H9 (cell line): ENCODE measurements at regions not wholly inside any gene's neighbourhood (a gene's known extent, or its start where the extent isn't known, plus 50 kb on each side); places are given as distances from the start of the nearest gene placed in this dataset.
A peak's percentile ranks its signal among the peaks of the same experiment; 100 is the strongest.

Source experiments
- DNase-seq: peaks from one replicate; pipeline ENCODE4 v3.0.0-alpha.2; 2017
- H2AFZ ChIP-seq: one replicate; pipeline ENCODE4 v1.6.1; 2013; ENCODE audit warnings: mild to moderate bottlenecking, low read length, control low read depth, moderate library complexity
- H2AK5ac ChIP-seq: 2 replicates; pipeline ENCODE4 v1.6.1; 2013; ENCODE audit warnings: low read length, control low read depth, mixed read lengths; ENCODE audit not compliant: insufficient read length
- H2BK120ac ChIP-seq: one replicate; pipeline ENCODE4 v1.6.1; 2013; ENCODE audit warnings: low read depth, mild to moderate bottlenecking, low read length, control low read depth, inconsistent platforms; ENCODE audit not compliant: poor library complexity, severe bottlenecking
- H2BK12ac ChIP-seq: 2 replicates; pipeline ENCODE4 v1.6.1; 2013; ENCODE audit warnings: low read length, control low read depth, mixed read lengths, low read depth; ENCODE audit not compliant: insufficient read length
- H2BK15ac ChIP-seq: 2 replicates; pipeline ENCODE4 v1.6.1; 2013; ENCODE audit warnings: low read depth, low read length, control low read depth
- H2BK20ac ChIP-seq: one replicate; pipeline ENCODE4 v1.6.1; 2013; ENCODE audit warnings: low read depth, mild to moderate bottlenecking, low read length, control low read depth, inconsistent platforms; ENCODE audit not compliant: poor library complexity, severe bottlenecking
- H2BK5ac ChIP-seq: 2 replicates; pipeline ENCODE4 v1.6.1; 2013; ENCODE audit warnings: low read length, control low read depth, mixed read lengths; ENCODE audit not compliant: insufficient read length
- H3K14ac ChIP-seq: 2 replicates; pipeline ENCODE4 v1.6.1; 2013; ENCODE audit warnings: low read length, control low read depth; ENCODE audit not compliant: insufficient read depth
- H3K18ac ChIP-seq: 2 replicates; pipeline ENCODE4 v1.6.1; 2013; ENCODE audit warnings: low read depth, mild to moderate bottlenecking, mixed read lengths, low read length, control low read depth; ENCODE audit not compliant: insufficient read length
- H3K23ac ChIP-seq: 2 replicates; pipeline ENCODE4 v1.6.1; 2013; ENCODE audit warnings: low read length, control low read depth, mixed read lengths, low read depth; ENCODE audit not compliant: insufficient read length
- H3K23me2 ChIP-seq: 2 replicates; pipeline ENCODE4 v1.6.1; 2013; ENCODE audit warnings: low read depth, mild to moderate bottlenecking, mixed read lengths, low read length, control low read depth; ENCODE audit not compliant: insufficient read length, poor library complexity, severe bottlenecking
- H3K27ac ChIP-seq: 2 replicates; pipeline ENCODE4 v1.5.1; 2013; ENCODE audit warnings: low read length, control low read depth, mixed read lengths, low read depth; ENCODE audit not compliant: insufficient read length
- H3K27me3 ChIP-seq: 2 replicates; pipeline ENCODE4 v1.6.1; 2013; ENCODE audit warnings: low read length, control low read depth, inconsistent platforms; ENCODE audit not compliant: insufficient read depth
- H3K4ac ChIP-seq: 2 replicates; pipeline ENCODE4 v1.6.1; 2013; ENCODE audit warnings: low read depth, mild to moderate bottlenecking, control low read depth, inconsistent platforms, low read length, moderate library complexity
- H3K4me1 ChIP-seq: 2 replicates; pipeline ENCODE4 v1.6.1; 2013; ENCODE audit warnings: low read length, control low read depth, inconsistent platforms; ENCODE audit not compliant: insufficient read depth
- H3K4me2 ChIP-seq: 2 replicates; pipeline ENCODE4 v1.6.1; 2013; ENCODE audit warnings: low read length, control low read depth, mixed read lengths; ENCODE audit not compliant: insufficient read length, insufficient read depth
- H3K56ac ChIP-seq: 2 replicates; pipeline ENCODE4 v1.6.1; 2013; ENCODE audit warnings: low read depth, mild to moderate bottlenecking, mixed read lengths, low read length, control low read depth; ENCODE audit not compliant: insufficient read length
- H3K79me1 ChIP-seq: 2 replicates; pipeline ENCODE4 v1.6.1; 2013; ENCODE audit warnings: low read depth, mild to moderate bottlenecking, moderate library complexity, low read length, control low read depth, inconsistent platforms; ENCODE audit not compliant: insufficient read depth, poor library complexity, severe bottlenecking
- H3K79me2 ChIP-seq: 2 replicates; pipeline ENCODE4 v1.6.1; 2013; ENCODE audit warnings: low read length, control low read depth, inconsistent platforms; ENCODE audit not compliant: insufficient read depth
- H3K9ac ChIP-seq: 2 replicates; pipeline ENCODE4 v1.6.1; 2013; ENCODE audit warnings: low read length, control low read depth, mixed read lengths; ENCODE audit not compliant: insufficient read length; ENCODE audit errors: extremely low read depth
- H3K9me3 ChIP-seq: one replicate; pipeline ENCODE4 v1.6.1; 2013; ENCODE audit warnings: low read depth, low read length, inconsistent platforms; ENCODE audit not compliant: control insufficient read depth
- H3T11ph ChIP-seq: one replicate; pipeline ENCODE4 v1.6.1; 2013; ENCODE audit warnings: mild to moderate bottlenecking, low read length, control low read depth, inconsistent platforms
- H4K20me1 ChIP-seq: one replicate; pipeline ENCODE4 v1.6.1; 2013; ENCODE audit not compliant: control insufficient read depth, insufficient read length, insufficient read depth
- H4K5ac ChIP-seq: 2 replicates; pipeline ENCODE4 v1.6.1; 2013; ENCODE audit warnings: low read depth, mild to moderate bottlenecking, mixed read lengths, low read length, control low read depth; ENCODE audit not compliant: insufficient read length
- H4K8ac ChIP-seq: replicated peaks from 2 replicates; pipeline ENCODE4 v1.6.1; 2013; ENCODE audit warnings: low read length, control low read depth, mixed read lengths, low read depth; ENCODE audit not compliant: insufficient read length
- H4K91ac ChIP-seq: 2 replicates; pipeline ENCODE4 v1.6.1; 2013; ENCODE audit warnings: low read depth, mild to moderate bottlenecking, moderate library complexity, mixed read lengths, low read length, control low read depth; ENCODE audit not compliant: insufficient read length
- H3K27ac Mint-ChIP-seq, 3 experiments: 2 replicates in 2 of 3; 3 replicates in 1 of 3; pipeline ENCODE4 v1.8.0; 2020 to 2021; ENCODE audit warnings: mixed read lengths in 3 of 3, mild to moderate bottlenecking in 1 of 3, moderate library complexity in 1 of 3
- H3K27me3 Mint-ChIP-seq: 2 replicates; pipeline ENCODE4 v1.8.0; 2021; ENCODE audit warnings: low read depth, mild to moderate bottlenecking, moderate library complexity, mixed read lengths
- H3K36me3 Mint-ChIP-seq, 3 experiments: 2 replicates in 2 of 3; 3 replicates in 1 of 3; pipeline ENCODE4 v1.8.0; 2020 to 2021; ENCODE audit warnings: low read depth in 3 of 3, mixed read lengths in 3 of 3; ENCODE audit not compliant: insufficient read depth in 1 of 3
- H3K4me1 Mint-ChIP-seq, 2 experiments: 2 replicates each; pipeline ENCODE4 v1.8.0; 2020; ENCODE audit warnings: mixed read lengths in 2 of 2
- H3K4me3 Mint-ChIP-seq, 2 experiments: 2 replicates in 1 of 2; 3 replicates in 1 of 2; pipeline ENCODE4 v1.8.0; 2020 to 2021; ENCODE audit warnings: mild to moderate bottlenecking in 2 of 2, mixed read lengths in 2 of 2, moderate library complexity in 1 of 2
- H3K9me3 Mint-ChIP-seq, 2 experiments: 2 replicates in 1 of 2; 3 replicates in 1 of 2; pipeline ENCODE4 v1.8.0; 2020; ENCODE audit warnings: mild to moderate bottlenecking in 2 of 2, mixed read lengths in 2 of 2, moderate library complexity in 1 of 2
- CTCF ChIP-seq: fragments of 200-600 bp; sonication (generic); conservative IDR thresholded peaks from 3 replicates; pipeline ENCODE4 v1.8.0; 2021; ENCODE audit warnings: antibody characterized with exemption, mild to moderate bottlenecking
- WGBS: extraction: QIAGEN DNeasy Blood & Tissue Kit; methylation state at CpG from one replicate; pipeline ENCODE4 v1.1.7; 2013; ENCODE audit warnings: missing lambda C conversion rate, low lambda C conversion rate, mixed read lengths; ENCODE audit not compliant: insufficient read length; ENCODE audit errors: extremely low coverage; 5-methylcytosine and 5-hydroxymethylcytosine counted together

- H3K36me3 Mint-ChIP-seq = no peaks in the 10 kb centered on the region
- Histone ChIP-seq H3K4me1 (no peaks in the 10 kb centered on the region), H3K79me1 (no peaks in the 10 kb centered on the region), H3K56ac (no peak overlapping the region), H3K4me2 (no peak overlapping the region), H3K4ac (no peak overlapping the region), H2BK5ac (no peak overlapping the region), H3K23me2 (no peaks in the 10 kb centered on the region), H2BK15ac (no peak overlapping the region), H3K27me3 (no peaks in the 10 kb centered on the region), H3T11ph (no peak overlapping the region), H2BK20ac (no peak overlapping the region), H3K18ac (no peak overlapping the region), H3K23ac (no peak overlapping the region), H4K5ac (no peak overlapping the region), H2BK12ac (no peak overlapping the region), H2BK120ac (no peak overlapping the region), H3K79me2 (no peaks in the 10 kb centered on the region), H3K14ac (no peak overlapping the region; the same call in 1 of the 2 replicates), H4K8ac (no peak overlapping the region), H3K9me3 (no peaks in the 10 kb centered on the region), H4K20me1 (no peaks in the 10 kb centered on the region), H3K9ac (no peak overlapping the region), H4K91ac (no peak overlapping the region), H2AFZ (no peak overlapping the region), H2AK5ac (no peak overlapping the region), H3K27ac (no peak overlapping the region)
- peaks cover 26 to 28% of the 10 kb centered on the region in 2 experiments for H3K4me1 Mint-ChIP-seq
- 0 out of 7 replicates have a peak overlapping the region, but pooled peaks of 1 of the 3 experiments have one; percentile 29 for H3K27ac Mint-ChIP-seq
- no peak for TF ChIP-seq CTCF
- no CpG with 5 or more reads among the region's 9 CpGs for WGBS
- DNase-seq = no peak
- no peaks in the 10 kb centered on the region; the same call in 1 of the 2 replicates for H3K27me3 Mint-ChIP-seq
- H3K4me3 Mint-ChIP-seq = no peak overlapping the region
- no peaks in the 10 kb centered on the region; a peak in 1 of 5 replicates for H3K9me3 Mint-ChIP-seq
Observed at GRCh38 chr12:11959117-11959823, 111.5 kb upstream of the BCL2L14 start.
